CD14-positive monocyte (primary cell): ENCODE measurements at regions not wholly inside any gene's neighbourhood (a gene's known extent, or its start where the extent isn't known, plus 50 kb on each side); places are given as distances from the start of the nearest gene placed in this dataset.
"Not testable (repeated sequence)": the region's sequence is repeated elsewhere in the genome, so short reads cannot be mapped to it uniquely, and the experiment has no call there.

Experiments used
- DNase-seq, 3 donors: peaks; one replicate each; pipeline ENCODE4 v3.0.0-alpha.2; 2011 to 2022
- H2AFZ ChIP-seq: 2 replicates; pipeline ENCODE4 v1.6.0; 2012; ENCODE audit warnings: mild to moderate bottlenecking, low read depth, low read length, inconsistent platforms; ENCODE audit not compliant: insufficient read depth, poor library complexity, severe bottlenecking
- H3K27ac ChIP-seq, 2 donors: 1 replicate in 1 of 2; 2 replicates in 1 of 2; pipeline ENCODE4 v1.5.1; 2012 to 2013; ENCODE audit warnings: low read length in 2 of 2, control low read depth in 1 of 2, inconsistent platforms in 1 of 2, low read depth in 1 of 2, mild to moderate bottlenecking in 1 of 2
- H3K27me3 ChIP-seq, 2 donors: one replicate each; pipeline versions ENCODE4 v1.6.0 to v1.6.1; 2011 to 2013; ENCODE audit warnings: low read length in 2 of 2; ENCODE audit not compliant: control insufficient read depth in 2 of 2, insufficient read depth in 2 of 2
- H3K36me3 ChIP-seq, 2 donors: replicated peaks in 1 of 2; 1 replicate in 1 of 2; 2 replicates in 1 of 2; pipeline versions ENCODE4 v1.5.1 to v1.6.1; 2012 to 2013; ENCODE audit warnings: low read length in 2 of 2, control low read depth in 1 of 2, inconsistent platforms in 1 of 2, mild to moderate bottlenecking in 1 of 2; ENCODE audit not compliant: insufficient read depth in 2 of 2, control insufficient read depth in 1 of 2
- H3K4me1 ChIP-seq, 2 donors: 1 replicate in 1 of 2; 2 replicates in 1 of 2; pipeline versions ENCODE4 v1.5.1 to v1.6.1; 2012 to 2013; ENCODE audit warnings: low read length in 2 of 2, control low read depth in 1 of 2, inconsistent platforms in 1 of 2, mild to moderate bottlenecking in 1 of 2, moderate library complexity in 1 of 2; ENCODE audit not compliant: insufficient read depth in 2 of 2, control insufficient read depth in 1 of 2
- H3K4me2 ChIP-seq: replicated peaks from 2 replicates; pipeline ENCODE3; 2012; ENCODE audit warnings: low read length, moderate library complexity, mild to moderate bottlenecking; ENCODE audit not compliant: poor library complexity, severe bottlenecking; ENCODE audit errors: extremely low read depth
- H3K4me3 ChIP-seq, 3 experiments: fragments of 200-600 bp in 1 of 3; sonication (generic) in 1 of 3; replicated peaks in 1 of 3; 1 replicate in 2 of 3; 2 replicates in 1 of 3; pipeline ENCODE4 v1.5.1; 2011 to 2013; ENCODE audit warnings: low read length in 3 of 3, mild to moderate bottlenecking in 3 of 3, control low read depth in 2 of 3, low read depth in 2 of 3, inconsistent platforms in 1 of 3, moderate library complexity in 1 of 3
- H3K79me2 ChIP-seq: 2 replicates; pipeline ENCODE4 v1.6.0; 2012; ENCODE audit warnings: mild to moderate bottlenecking, control low read depth, inconsistent platforms, low read length, moderate library complexity; ENCODE audit not compliant: insufficient read depth
- H3K9ac ChIP-seq: 2 replicates; pipeline ENCODE4 v1.6.0; 2017; ENCODE audit warnings: low read length, mild to moderate bottlenecking; ENCODE audit not compliant: insufficient read depth, poor library complexity, severe bottlenecking
- H3K9me3 ChIP-seq, 2 donors: replicated peaks in 1 of 2; 1 replicate in 1 of 2; 2 replicates in 1 of 2; pipeline versions ENCODE4 v1.5.1 to v1.6.1; 2012 to 2013; ENCODE audit warnings: low read length in 2 of 2, control low read depth in 1 of 2; ENCODE audit not compliant: control insufficient read depth in 1 of 2, insufficient read depth in 1 of 2
- H4K20me1 ChIP-seq: 2 replicates; pipeline ENCODE4 v1.6.0; 2012; ENCODE audit warnings: mild to moderate bottlenecking, low read length, control low read depth, moderate library complexity; ENCODE audit not compliant: insufficient read depth
- H3K27ac Mint-ChIP-seq, 7 donors: one replicate each; pipeline ENCODE4 v1.8.0; 2020; ENCODE audit warnings: mild to moderate bottlenecking in 7 of 7, mixed read lengths in 7 of 7, moderate library complexity in 6 of 7, inconsistent platforms in 2 of 7
- H3K27me3 Mint-ChIP-seq, 3 donors: one replicate each; pipeline ENCODE4 v1.8.0; 2021 to 2022; ENCODE audit warnings: low read depth in 3 of 3, mild to moderate bottlenecking in 3 of 3, mixed read lengths in 3 of 3, moderate library complexity in 3 of 3, inconsistent platforms in 1 of 3
- H3K36me3 Mint-ChIP-seq, 2 donors: one replicate each; pipeline ENCODE4 v1.8.0; 2020; ENCODE audit warnings: mixed read lengths in 2 of 2, inconsistent platforms in 1 of 2, mild to moderate bottlenecking in 1 of 2
- H3K4me1 Mint-ChIP-seq: one replicate; pipeline ENCODE4 v1.8.0; 2020; ENCODE audit warnings: mild to moderate bottlenecking, mixed read lengths
- H3K4me3 Mint-ChIP-seq, 2 donors: one replicate each; pipeline ENCODE4 v1.8.0; 2020; ENCODE audit warnings: mild to moderate bottlenecking in 2 of 2, mixed read lengths in 2 of 2, moderate library complexity in 1 of 2
- H3K9me3 Mint-ChIP-seq, 7 donors: one replicate each; pipeline ENCODE4 v1.8.0; 2020 to 2022; ENCODE audit warnings: mixed read lengths in 7 of 7, mild to moderate bottlenecking in 6 of 7, moderate library complexity in 6 of 7, inconsistent platforms in 2 of 7
- WGBS: methylation state at CpG from one replicate; pipeline ENCODE4 v1.1.5; 2013; ENCODE audit warnings: missing lambda C conversion rate; ENCODE audit not compliant: insufficient coverage; 5-methylcytosine and 5-hydroxymethylcytosine counted together
- intact Hi-C, 2 donors: fragments of 100-400 bp; cut with micrococcal nuclease; formaldehyde crosslinking; loops; one replicate each; pipeline versions ENCODE4 v1.15.0 to v1.15.1; 2023
- TF ChIP-seq, protein P1 (sequence below): fragments of 200-600 bp; IDR thresholded peaks from one replicate; pipeline ENCODE4 v1.8.0; 2022; ENCODE audit warnings: antibody characterized with exemption, mild to moderate bottlenecking

DNA sequence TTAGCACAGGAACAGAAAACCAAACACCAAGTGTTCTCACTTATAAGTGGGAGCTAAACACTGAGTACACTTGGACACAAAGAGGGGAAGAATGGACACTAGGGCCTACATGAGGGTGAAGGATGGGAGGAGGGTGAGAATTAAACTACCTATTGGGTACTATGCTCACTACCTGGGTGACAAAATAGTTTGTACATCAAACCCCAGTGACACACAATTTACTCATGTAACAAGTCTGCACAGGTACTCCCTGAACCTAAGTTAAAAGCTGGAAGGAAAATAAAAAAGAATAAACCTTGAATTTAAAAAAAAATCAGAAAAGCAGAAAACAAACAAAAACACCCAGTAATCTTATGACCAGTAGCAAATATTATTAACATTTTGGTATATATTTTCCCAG, 188.6 kb downstream of the TFAP2B start:
- Mint-ChIP-seq H3K36me3 (no peaks in the 10 kb centered on the region), H3K9me3 (peaks cover 0 to 3% (median 0%) of the 10 kb centered on the region in 7 donors), H3K4me1 (no peaks in the 10 kb centered on the region), H3K27me3 (peaks cover 0 to 4% (median 0%) of the 10 kb centered on the region in 3 donors), H3K4me3 (no peak overlapping the region), H3K27ac (no peak overlapping the region)
- Histone ChIP-seq H3K79me2 (no peaks in the 10 kb centered on the region), H4K20me1 (no peaks in the 10 kb centered on the region), H3K36me3 (no peaks in the 10 kb centered on the region), H3K4me3 (no peak overlapping the region), H3K4me2 (no peak overlapping the region), H2AFZ (no peak overlapping the region), H3K27me3 (no peaks in the 10 kb centered on the region), H3K9ac (no peak overlapping the region), H3K27ac (no peak overlapping the region), H3K9me3 (no peaks in the 10 kb centered on the region), H3K4me1 (no peaks in the 10 kb centered on the region)
- no peak for DNase-seq
- TF ChIP-seq, protein P1, sequence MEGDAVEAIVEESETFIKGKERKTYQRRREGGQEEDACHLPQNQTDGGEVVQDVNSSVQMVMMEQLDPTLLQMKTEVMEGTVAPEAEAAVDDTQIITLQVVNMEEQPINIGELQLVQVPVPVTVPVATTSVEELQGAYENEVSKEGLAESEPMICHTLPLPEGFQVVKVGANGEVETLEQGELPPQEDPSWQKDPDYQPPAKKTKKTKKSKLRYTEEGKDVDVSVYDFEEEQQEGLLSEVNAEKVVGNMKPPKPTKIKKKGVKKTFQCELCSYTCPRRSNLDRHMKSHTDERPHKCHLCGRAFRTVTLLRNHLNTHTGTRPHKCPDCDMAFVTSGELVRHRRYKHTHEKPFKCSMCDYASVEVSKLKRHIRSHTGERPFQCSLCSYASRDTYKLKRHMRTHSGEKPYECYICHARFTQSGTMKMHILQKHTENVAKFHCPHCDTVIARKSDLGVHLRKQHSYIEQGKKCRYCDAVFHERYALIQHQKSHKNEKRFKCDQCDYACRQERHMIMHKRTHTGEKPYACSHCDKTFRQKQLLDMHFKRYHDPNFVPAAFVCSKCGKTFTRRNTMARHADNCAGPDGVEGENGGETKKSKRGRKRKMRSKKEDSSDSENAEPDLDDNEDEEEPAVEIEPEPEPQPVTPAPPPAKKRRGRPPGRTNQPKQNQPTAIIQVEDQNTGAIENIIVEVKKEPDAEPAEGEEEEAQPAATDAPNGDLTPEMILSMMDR: no peak
- intact Hi-C loops: no loop called here

GRCh38 chr6:51008693-51009092, 190.0 kb downstream of the TFAP2B start:
- H2AFZ ChIP-seq, H3K36me3 Mint-ChIP-seq, H3K4me1 ChIP-seq, H3K4me1 Mint-ChIP-seq, H3K27me3 ChIP-seq, H3K4me2 ChIP-seq, H3K9me3 ChIP-seq, H3K9me3 Mint-ChIP-seq, DNase-seq, H4K20me1 ChIP-seq, H3K4me3 Mint-ChIP-seq, H3K9ac ChIP-seq, intact Hi-C loops, H3K27ac ChIP-seq, H3K36me3 ChIP-seq, H3K27ac Mint-ChIP-seq, H3K27me3 Mint-ChIP-seq, H3K4me3 ChIP-seq, H3K79me2 ChIP-seq: not testable (repeated sequence)
- WGBS: no CpG with 5 or more reads among the region's 1 CpG
